Ovary (tissue), 3 donors: ENCODE measurements at regions not wholly inside any gene's neighbourhood (a gene's known extent, or its start where the extent isn't known, plus 50 kb on each side); places are given as distances from the start of the nearest gene placed in this dataset.

Source experiments
- CTCF ChIP-seq, 3 donors: fragments of 450-650 bp in 2 of 3; fragments of 200-600 bp in 1 of 3; IDR thresholded peaks; one replicate each; pipeline versions ENCODE4 v1.5.1 to v1.8.0; 2016 to 2022; ENCODE audit warnings: antibody characterized with exemption in 3 of 3, mild to moderate bottlenecking in 1 of 3
- POLR2A ChIP-seq: fragments of 450-650 bp; IDR thresholded peaks from one replicate; pipeline ENCODE4 v1.6.1; 2017; ENCODE audit warnings: antibody characterized with exemption, mild to moderate bottlenecking, moderate library complexity
- donor health status: DM: no; HTN: no; CAD: no.

- TF ChIP-seq POLR2A (no peak), CTCF (IDR thresholded peaks at IDR 0.05) (no peak)
Observed at GRCh38 chr2:194304191-194304590, 1352.8 kb upstream of the SLC39A10 start.
